Activated T-helper 17 cell treated with anti-CD3 and anti-CD28 coated beads, Interleukin-2, amount 50 U/mL, for 72 hours (primary cell): ENCODE measurements at regions not wholly inside any gene's neighbourhood (a gene's known extent, or its start where the extent isn't known, plus 50 kb on each side); places are given as distances from the start of the nearest gene placed in this dataset.

Experiments
- ATAC-seq: fragments of 150-1000 bp; cut with Tn5 transposase; replicated peaks from 2 replicates; pipeline ENCODE4 v1.10.0; 2021; ENCODE audit warnings: mild to moderate bottlenecking, moderate library complexity
- H3K27ac Mint-ChIP-seq: one replicate; pipeline ENCODE4 v1.8.0; 2022; ENCODE audit warnings: mixed read lengths
- H3K27me3 Mint-ChIP-seq: one replicate; pipeline ENCODE4 v1.8.0; 2022; ENCODE audit warnings: mixed read lengths
- H3K36me3 Mint-ChIP-seq: one replicate; pipeline ENCODE4 v1.8.0; 2022; ENCODE audit warnings: low read depth, mild to moderate bottlenecking, mixed read lengths
- H3K4me1 Mint-ChIP-seq: one replicate; pipeline ENCODE4 v1.8.0; 2022; ENCODE audit warnings: mixed read lengths
- H3K4me3 Mint-ChIP-seq: one replicate; pipeline ENCODE4 v1.8.0; 2022; ENCODE audit warnings: mild to moderate bottlenecking, mixed read lengths
- H3K9me3 Mint-ChIP-seq: one replicate; pipeline ENCODE4 v1.8.0; 2022; ENCODE audit warnings: mixed read lengths

DNA sequence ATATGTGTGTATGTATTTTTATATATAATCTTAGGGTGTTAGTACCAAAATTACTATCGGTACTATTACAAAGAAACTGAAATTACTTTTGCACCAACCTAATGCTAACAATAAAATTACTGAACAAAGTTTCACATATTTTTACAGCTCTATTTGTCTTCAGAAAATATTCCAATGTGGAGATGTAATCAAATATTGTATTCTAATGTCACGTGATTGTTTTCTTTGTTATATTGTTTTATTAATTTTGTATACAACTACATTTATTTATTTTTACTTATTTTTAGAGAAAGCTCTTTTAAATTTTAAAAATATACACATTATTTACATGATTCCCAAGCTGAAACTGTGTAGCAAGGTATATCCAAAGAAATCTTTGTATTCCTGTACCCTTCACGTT lies 227.1 kb upstream of the KLF12 start:
- ATAC-seq, result no peak
- Mint-ChIP-seq H3K36me3 (no peaks in the 10 kb centered on the region), H3K4me1 (no peaks in the 10 kb centered on the region)

DNA sequence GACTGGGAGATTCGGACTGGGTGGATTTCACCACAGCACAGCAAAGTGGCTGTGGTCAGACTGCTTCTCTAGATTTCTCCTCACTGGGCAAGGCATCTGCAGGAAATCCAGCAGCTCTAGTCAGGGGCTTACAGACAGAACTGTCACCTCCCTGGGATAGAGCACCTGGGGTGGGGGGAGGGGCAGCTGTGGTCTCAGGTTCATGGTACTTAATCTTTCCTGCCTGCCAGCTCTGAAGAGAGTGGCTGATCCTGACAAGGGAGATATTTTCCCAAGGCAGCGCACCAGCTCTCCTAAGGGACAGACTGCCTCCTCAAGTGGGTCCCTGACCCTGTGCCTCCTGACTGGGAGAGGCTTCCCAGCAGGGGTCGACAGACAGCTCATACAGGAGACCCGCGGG lies 212.8 kb upstream of the KLF12 start:
- Mint-ChIP-seq H3K9me3 (peaks cover 17% of the 10 kb centered on the region), H3K36me3 (no peaks in the 10 kb centered on the region), H3K4me3 (no peak overlapping the region), H3K27ac (no peak overlapping the region), H3K27me3 (no peaks in the 10 kb centered on the region), H3K4me1 (peaks cover 4% of the 10 kb centered on the region)
- ATAC-seq, result no peak

More for the DNA sequence above, 227.1 kb upstream of the KLF12 start:
- Mint-ChIP-seq H3K27ac (no peak overlapping the region), H3K27me3 (no peaks in the 10 kb centered on the region), H3K9me3 (peaks cover 5% of the 10 kb centered on the region), H3K4me3 (no peak overlapping the region)

DNA sequence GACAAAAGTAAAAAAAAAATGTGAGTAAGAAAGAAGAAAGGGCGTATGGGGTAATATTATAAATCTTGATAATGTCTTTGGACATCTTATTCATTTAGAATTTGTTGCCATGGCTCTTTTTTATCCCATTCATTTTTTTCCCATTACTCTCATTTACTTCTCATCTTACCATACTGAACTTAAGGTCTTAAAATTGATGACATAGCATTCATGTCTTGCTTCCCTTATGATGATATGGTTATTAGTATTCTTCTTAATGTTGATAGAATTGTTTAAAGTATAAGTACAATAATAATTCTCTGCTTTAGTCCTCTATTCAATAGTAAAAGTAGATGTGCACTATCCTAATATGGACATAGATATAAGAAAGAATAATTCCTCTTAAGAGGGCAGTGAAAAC lies 204.1 kb upstream of the KLF12 start:
- peaks cover under 1% of the 10 kb centered on the region for H3K4me1 Mint-ChIP-seq
- no peak overlapping the region for H3K4me3 Mint-ChIP-seq
- H3K9me3 Mint-ChIP-seq, result peaks cover 4% of the 10 kb centered on the region
- no peaks in the 10 kb centered on the region for H3K27me3 Mint-ChIP-seq
- no peak overlapping the region for H3K27ac Mint-ChIP-seq
- no peak for ATAC-seq
- no peaks in the 10 kb centered on the region for H3K36me3 Mint-ChIP-seq

DNA sequence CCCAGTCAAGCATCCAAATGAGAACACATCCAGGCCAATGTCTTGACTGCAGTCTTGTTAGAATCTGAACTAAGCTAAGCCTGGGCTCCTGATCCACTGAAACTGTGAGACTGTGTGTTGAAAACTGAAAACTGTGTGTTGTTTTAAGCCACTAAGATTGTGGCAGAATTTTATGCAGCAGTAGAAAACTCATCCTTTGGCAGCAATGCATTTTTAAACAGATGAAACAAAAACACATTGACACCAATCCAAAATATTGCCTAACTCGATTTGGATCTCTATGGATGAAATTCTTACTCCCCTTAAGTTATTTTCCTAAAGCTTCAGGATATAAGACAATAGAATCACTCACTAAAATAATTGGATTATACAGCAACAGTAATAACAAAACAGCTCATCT lies 202.3 kb upstream of the KLF12 start:
- no peaks in the 10 kb centered on the region for H3K9me3 Mint-ChIP-seq
- no peak overlapping the region for H3K4me3 Mint-ChIP-seq
- H3K4me1 Mint-ChIP-seq, result no peaks in the 10 kb centered on the region
- H3K27ac Mint-ChIP-seq, result no peak overlapping the region
- ATAC-seq, result no peak
- H3K36me3 Mint-ChIP-seq, result no peaks in the 10 kb centered on the region
- no peaks in the 10 kb centered on the region for H3K27me3 Mint-ChIP-seq

DNA sequence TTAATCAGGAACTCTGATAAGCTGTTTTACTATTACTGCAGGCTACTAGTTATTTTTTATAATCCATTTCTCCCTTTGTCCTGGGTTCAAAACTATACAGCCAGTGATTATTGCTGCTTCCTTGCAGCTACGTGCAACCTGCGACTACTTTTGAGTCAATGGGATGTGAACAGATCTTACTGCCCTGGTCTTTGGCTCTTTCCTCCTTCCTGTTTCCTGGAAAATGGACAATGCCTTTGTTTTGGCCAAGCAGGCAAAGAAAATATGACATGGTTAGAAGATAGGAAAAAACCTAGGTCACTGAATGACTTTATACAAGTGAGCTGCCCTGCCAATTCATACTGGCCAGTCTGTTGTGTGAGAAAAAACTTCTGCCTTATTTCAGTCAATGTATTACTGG lies 201.2 kb upstream of the KLF12 start:
- H3K4me3 Mint-ChIP-seq, result no peak overlapping the region
- no peaks in the 10 kb centered on the region for H3K27me3 Mint-ChIP-seq
- H3K4me1 Mint-ChIP-seq, result no peaks in the 10 kb centered on the region
- no peak overlapping the region for H3K27ac Mint-ChIP-seq
- no peaks in the 10 kb centered on the region for H3K36me3 Mint-ChIP-seq
- H3K9me3 Mint-ChIP-seq, result no peaks in the 10 kb centered on the region
- no peak for ATAC-seq

DNA sequence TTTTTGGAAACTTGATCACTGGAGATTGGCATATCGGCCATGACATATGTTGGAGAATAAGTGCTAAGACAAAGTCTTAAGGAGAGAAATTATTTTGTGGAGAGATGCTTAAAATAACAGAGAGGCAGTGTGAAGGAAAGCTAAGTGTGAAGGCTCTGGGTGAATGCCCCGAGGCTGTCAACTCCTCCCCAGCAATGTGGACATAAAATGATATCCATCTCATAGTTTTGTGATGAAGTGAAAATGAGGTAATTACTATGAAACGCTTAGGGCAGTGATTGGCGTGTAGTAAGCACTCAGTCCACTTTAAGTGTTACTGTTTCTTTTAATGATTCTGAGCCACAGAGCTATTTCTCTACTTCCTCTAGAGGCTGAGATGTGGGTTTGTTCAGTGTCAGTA lies 195.8 kb upstream of the KLF12 start:
- no peaks in the 10 kb centered on the region for H3K27me3 Mint-ChIP-seq
- no peaks in the 10 kb centered on the region for H3K4me1 Mint-ChIP-seq
- ATAC-seq, result no peak

DNA sequence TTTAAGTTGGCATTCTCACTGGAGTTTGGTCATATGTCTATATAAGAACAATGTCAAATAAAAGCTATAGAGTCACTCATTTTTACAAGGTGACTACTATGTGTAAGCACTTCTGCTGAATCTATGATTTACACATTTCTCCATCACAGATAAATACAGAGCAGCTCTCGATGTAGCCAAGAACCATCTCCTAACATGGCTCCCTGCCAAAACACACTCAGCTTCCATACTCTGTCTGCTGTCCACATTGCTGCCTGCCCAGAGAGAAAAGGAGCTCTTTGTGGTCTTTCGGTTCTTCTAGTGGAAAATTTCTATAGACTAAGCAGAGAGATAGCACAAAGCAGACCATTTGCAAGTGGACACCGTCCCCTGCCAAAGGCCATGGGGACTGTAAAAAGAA lies 190.9 kb upstream of the KLF12 start:
- Mint-ChIP-seq H3K27me3 (no peaks in the 10 kb centered on the region), H3K27ac (no peak overlapping the region), H3K9me3 (no peaks in the 10 kb centered on the region), H3K4me3 (no peak overlapping the region), H3K4me1 (no peaks in the 10 kb centered on the region), H3K36me3 (no peaks in the 10 kb centered on the region)
- ATAC-seq, result no peak

More for the DNA sequence above, 195.8 kb upstream of the KLF12 start:
- no peaks in the 10 kb centered on the region for H3K36me3 Mint-ChIP-seq
- no peak overlapping the region for H3K4me3 Mint-ChIP-seq
- H3K27ac Mint-ChIP-seq, result no peak overlapping the region
- no peaks in the 10 kb centered on the region for H3K9me3 Mint-ChIP-seq

DNA sequence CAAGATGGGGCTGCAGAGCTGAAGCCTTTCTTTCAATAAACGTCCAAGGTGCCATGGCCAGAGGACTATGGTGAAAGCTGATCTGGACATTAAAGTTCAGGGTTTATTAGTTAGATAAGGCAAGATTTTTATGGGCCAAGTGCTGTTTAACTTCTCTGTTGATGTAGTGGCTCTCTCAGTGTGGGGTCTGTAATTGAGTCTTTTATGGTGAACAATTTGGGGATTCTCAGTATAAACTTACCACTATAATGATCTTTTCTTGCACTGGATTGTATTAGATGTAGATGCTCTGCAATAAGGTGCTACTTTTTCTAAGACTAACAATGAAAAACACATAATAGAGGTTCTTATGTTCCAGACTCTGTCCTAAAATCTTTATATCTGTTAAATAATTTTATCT lies 190.1 kb upstream of the KLF12 start:
- no peak overlapping the region for H3K4me3 Mint-ChIP-seq
- H3K9me3 Mint-ChIP-seq, result no peaks in the 10 kb centered on the region
- no peaks in the 10 kb centered on the region for H3K27me3 Mint-ChIP-seq
- ATAC-seq, result no peak
- H3K27ac Mint-ChIP-seq, result no peak overlapping the region
- no peaks in the 10 kb centered on the region for H3K4me1 Mint-ChIP-seq
- H3K36me3 Mint-ChIP-seq, result no peaks in the 10 kb centered on the region

DNA sequence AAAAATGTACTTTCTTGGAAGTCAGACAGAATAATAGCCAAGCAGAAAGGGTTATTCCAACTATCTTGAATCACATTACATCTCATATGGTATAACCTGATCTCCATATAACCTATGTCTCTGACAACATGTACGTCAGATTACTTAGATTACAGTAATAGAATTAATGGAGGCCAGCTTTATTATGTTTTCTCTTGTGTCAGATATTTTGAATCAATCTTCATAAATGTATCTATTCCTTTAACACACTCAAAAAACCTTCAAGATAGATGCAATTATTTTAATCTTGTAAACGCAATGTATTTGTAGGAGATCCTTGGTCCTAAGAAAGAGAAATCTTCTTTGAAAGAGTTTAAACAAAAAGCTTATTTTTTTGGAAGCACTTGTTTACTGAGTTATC lies 188.4 kb upstream of the KLF12 start:
- Mint-ChIP-seq H3K27me3 (no peaks in the 10 kb centered on the region), H3K27ac (no peak overlapping the region), H3K9me3 (no peaks in the 10 kb centered on the region), H3K36me3 (no peaks in the 10 kb centered on the region), H3K4me3 (no peak overlapping the region), H3K4me1 (no peaks in the 10 kb centered on the region)
- no peak for ATAC-seq

DNA sequence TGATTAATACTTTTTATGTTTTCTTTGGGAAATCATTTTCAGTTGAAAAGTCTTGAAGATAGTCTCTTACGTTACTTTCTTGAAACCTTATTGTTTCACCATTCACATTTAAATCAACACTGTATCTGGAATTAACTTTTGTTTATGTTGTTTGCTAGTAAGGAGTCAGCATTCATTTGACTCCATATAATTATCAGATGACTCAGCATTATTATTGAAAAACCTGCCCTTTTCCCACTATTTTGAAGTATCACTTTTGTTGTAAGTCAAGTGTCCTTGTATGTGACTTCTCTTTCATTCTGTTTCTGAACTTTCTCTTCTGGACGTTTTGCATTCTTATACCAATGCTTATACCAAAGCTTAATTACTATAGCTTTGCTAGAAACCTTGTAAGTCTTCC lies 186.1 kb upstream of the KLF12 start:
- H3K9me3 Mint-ChIP-seq, result no peaks in the 10 kb centered on the region
- no peaks in the 10 kb centered on the region for H3K36me3 Mint-ChIP-seq
- H3K4me1 Mint-ChIP-seq, result peaks cover 5% of the 10 kb centered on the region
- H3K27me3 Mint-ChIP-seq, result no peaks in the 10 kb centered on the region
- no peak for ATAC-seq
- H3K4me3 Mint-ChIP-seq, result no peak overlapping the region
- no peak overlapping the region for H3K27ac Mint-ChIP-seq

DNA sequence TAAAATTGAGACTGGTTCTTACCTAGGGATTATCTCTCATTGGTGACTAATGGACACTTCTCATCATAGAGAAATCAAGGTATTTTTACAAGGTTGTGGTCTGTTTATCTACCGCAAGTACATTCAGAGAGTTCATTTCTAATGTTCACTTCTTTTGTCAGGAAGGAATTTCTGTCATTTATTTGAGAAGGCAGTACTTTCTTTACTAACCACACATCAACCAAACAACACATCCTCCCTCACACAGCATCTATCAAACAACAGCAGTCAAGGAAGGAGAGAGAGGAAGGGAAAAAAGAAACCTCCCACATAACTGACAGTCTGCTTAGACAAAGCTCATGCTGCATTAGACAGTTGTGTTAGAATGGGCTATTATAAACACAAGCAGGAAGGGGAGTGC lies 182.3 kb upstream of the KLF12 start:
- Mint-ChIP-seq H3K9me3 (peaks cover 3% of the 10 kb centered on the region), H3K4me1 (peaks cover 5% of the 10 kb centered on the region), H3K4me3 (no peak overlapping the region), H3K36me3 (no peaks in the 10 kb centered on the region), H3K27ac (no peak overlapping the region), H3K27me3 (no peaks in the 10 kb centered on the region)
- ATAC-seq, result no peak

DNA sequence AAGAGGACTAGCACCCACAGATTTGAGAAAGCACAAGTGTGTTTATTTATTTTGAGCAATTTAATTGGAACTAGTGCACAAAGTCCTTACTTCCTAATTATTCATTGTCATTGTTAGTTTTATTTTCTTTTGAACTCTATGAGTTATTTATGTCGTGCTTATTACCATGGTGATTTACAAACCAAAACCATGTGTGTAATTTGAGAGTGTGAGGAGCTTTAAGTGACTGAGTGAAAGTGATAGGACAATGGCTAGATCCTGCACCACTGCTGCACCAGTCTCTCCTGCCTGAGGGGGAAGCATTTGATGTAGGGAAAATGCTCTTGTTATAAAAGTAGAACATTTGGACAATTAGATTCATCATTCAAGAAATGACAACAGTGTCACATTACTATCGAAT lies 172.3 kb upstream of the KLF12 start:
- no peak overlapping the region for H3K27ac Mint-ChIP-seq
- no peaks in the 10 kb centered on the region for H3K36me3 Mint-ChIP-seq
- H3K27me3 Mint-ChIP-seq, result no peaks in the 10 kb centered on the region
- peak; percentile 23 for ATAC-seq
- no peak overlapping the region for H3K4me3 Mint-ChIP-seq
- H3K4me1 Mint-ChIP-seq, result peaks cover 5% of the 10 kb centered on the region
- H3K9me3 Mint-ChIP-seq, result peaks cover 8% of the 10 kb centered on the region

DNA sequence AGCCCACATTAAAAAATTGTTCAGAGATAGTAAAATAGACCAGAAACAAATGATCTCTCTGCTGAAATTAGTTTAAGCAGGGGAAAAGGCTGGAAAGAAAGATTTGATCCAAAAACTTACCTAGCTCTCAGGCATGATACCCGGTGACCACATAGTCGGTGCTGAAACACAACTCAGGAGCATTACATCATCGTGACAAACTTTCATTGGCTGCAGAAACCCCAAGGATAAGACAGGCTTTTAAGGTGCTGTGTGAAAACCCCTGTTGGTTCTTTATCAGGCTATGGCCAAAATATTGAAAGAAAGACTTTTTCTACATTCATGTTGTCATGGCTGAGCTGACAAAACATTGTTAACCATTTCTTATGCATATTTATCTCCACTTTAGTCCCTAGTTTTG lies 171.7 kb upstream of the KLF12 start:
- Mint-ChIP-seq H3K27ac (no peak overlapping the region), H3K9me3 (peaks cover 8% of the 10 kb centered on the region), H3K27me3 (no peaks in the 10 kb centered on the region), H3K4me1 (peaks cover 5% of the 10 kb centered on the region), H3K36me3 (no peaks in the 10 kb centered on the region), H3K4me3 (no peak overlapping the region)
- peak; percentile 34 for ATAC-seq

DNA sequence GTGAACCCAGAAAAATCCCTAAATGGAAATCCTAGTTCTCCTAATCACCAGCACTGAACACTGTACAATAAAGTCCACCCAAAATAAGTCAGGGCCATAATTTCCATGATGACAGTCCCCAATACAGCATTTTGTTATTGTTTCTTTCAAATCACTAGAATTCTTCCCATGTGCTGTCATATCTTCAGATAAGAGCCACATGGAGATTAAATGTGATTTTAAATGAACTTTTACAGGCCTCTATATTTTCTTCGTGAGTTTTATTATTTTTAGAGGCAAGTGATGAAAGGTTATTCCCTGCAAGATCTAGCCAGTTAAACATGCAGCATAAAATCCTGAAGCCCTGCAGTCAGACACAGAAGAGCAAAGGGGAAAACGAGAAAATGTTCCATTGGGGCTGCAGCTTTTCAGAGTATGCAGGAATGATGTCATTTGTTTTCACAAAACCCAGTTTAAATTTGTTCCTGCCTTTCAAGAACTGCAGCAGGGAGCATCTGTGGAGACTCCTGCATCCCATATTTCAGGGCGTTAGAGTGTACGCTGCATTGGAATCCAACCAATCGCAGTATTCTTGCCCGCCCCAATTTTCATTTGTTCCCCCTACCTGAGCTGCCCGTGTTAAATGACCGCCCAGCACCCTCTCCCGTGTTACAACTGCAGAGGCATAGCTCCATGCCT lies 167.2 kb upstream of the KLF12 start:
- H3K27me3 Mint-ChIP-seq, result no peaks in the 10 kb centered on the region
- no peaks in the 10 kb centered on the region for H3K9me3 Mint-ChIP-seq
- no peaks in the 10 kb centered on the region for H3K36me3 Mint-ChIP-seq
- no peaks in the 10 kb centered on the region for H3K4me1 Mint-ChIP-seq
- no peak overlapping the region for H3K27ac Mint-ChIP-seq
- no peak overlapping the region for H3K4me3 Mint-ChIP-seq
- ATAC-seq, result no peak

DNA sequence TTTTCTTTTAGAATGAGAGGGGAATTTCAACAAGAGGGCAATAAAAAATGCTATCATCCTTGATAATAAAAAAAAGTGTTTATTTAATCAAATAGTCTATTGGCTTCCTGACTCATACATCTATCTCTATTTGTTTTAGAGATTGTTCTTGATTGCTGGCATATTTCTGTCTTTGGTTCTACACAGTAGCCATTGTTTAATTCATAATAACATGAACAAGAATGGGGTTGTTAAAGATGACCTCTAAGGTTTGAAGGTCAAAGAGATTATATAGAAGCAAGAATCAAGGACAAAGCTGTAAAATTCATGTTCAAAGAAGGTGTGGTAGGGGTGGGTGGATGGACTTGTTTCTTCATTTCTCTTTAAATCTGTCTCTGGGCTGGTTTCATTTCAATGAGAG lies 166.0 kb upstream of the KLF12 start:
- no peaks in the 10 kb centered on the region for H3K36me3 Mint-ChIP-seq
- ATAC-seq, result no peak
- no peaks in the 10 kb centered on the region for H3K9me3 Mint-ChIP-seq
- no peak overlapping the region for H3K27ac Mint-ChIP-seq
- H3K4me1 Mint-ChIP-seq, result peaks cover 2% of the 10 kb centered on the region
- no peaks in the 10 kb centered on the region for H3K27me3 Mint-ChIP-seq
- H3K4me3 Mint-ChIP-seq, result no peak overlapping the region

DNA sequence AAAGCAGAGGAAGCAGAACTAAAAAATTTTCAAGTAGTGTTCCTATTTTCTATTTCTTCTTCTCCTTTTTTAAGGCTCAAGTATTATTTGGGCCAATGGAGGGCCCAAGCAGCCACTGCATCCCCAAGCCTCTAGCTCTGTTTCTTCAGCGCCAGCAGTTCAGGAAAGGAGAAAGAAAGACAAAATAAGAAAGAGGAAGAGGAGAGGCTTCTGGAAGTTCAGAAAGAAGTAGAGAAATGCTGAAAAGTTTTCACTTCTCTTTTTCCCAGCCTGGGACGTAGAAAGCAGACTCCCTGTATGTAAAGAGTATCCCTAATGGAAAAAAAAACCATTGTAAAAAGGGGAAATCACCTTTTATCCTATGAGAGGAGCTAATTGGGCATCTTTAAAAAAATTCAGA lies 165.5 kb upstream of the KLF12 start:
- no peaks in the 10 kb centered on the region for H3K27me3 Mint-ChIP-seq
- no peaks in the 10 kb centered on the region for H3K9me3 Mint-ChIP-seq
- peaks cover 6% of the 10 kb centered on the region for H3K4me1 Mint-ChIP-seq
- no peak for ATAC-seq
- H3K4me3 Mint-ChIP-seq, result no peak overlapping the region
- H3K27ac Mint-ChIP-seq, result no peak overlapping the region
- H3K36me3 Mint-ChIP-seq, result no peaks in the 10 kb centered on the region
